ENCODE measurements at regions not wholly inside any gene's neighbourhood (a gene's known extent, or its start where the extent isn't known, plus 50 kb on each side); places are given as distances from the start of the nearest gene placed in this dataset.

DNA sequence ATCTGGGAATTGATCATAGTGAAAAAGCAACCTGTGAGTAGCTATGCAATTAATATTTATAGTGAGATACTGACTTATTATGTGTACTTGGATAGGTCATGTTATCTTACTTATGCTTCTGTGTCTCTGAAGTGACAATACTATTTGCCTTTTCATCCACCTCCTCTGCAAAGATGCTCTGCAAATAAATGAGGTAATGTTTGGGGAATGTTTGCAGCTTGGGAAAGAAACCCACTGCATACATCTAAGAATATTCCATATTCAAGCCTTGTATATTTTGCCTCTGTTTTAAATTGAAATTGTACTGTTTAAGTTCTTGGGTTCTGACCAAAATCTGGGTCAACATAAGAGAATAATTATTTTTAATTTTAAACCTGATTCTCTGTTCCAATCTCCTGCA lies 217.4 kb upstream of the DTNA start:
- CTCF ChIA-PET (ENCODE audit: unreplicated experiment) = no interaction called here
- no peak for TF ChIP-seq EZH2phosphoT487 (IDR thresholded peaks at IDR 0.05; ENCODE audit: borderline replicate concordance, low read depth, low read length)
- TF ChIP-seq, protein P1, sequence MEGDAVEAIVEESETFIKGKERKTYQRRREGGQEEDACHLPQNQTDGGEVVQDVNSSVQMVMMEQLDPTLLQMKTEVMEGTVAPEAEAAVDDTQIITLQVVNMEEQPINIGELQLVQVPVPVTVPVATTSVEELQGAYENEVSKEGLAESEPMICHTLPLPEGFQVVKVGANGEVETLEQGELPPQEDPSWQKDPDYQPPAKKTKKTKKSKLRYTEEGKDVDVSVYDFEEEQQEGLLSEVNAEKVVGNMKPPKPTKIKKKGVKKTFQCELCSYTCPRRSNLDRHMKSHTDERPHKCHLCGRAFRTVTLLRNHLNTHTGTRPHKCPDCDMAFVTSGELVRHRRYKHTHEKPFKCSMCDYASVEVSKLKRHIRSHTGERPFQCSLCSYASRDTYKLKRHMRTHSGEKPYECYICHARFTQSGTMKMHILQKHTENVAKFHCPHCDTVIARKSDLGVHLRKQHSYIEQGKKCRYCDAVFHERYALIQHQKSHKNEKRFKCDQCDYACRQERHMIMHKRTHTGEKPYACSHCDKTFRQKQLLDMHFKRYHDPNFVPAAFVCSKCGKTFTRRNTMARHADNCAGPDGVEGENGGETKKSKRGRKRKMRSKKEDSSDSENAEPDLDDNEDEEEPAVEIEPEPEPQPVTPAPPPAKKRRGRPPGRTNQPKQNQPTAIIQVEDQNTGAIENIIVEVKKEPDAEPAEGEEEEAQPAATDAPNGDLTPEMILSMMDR (conservative IDR thresholded peaks at IDR 0.05; ENCODE audit: low read length) = no peak
- no peak overlapping the region for H3K4me2 ChIP-seq (ENCODE audit: low read length)

DNA sequence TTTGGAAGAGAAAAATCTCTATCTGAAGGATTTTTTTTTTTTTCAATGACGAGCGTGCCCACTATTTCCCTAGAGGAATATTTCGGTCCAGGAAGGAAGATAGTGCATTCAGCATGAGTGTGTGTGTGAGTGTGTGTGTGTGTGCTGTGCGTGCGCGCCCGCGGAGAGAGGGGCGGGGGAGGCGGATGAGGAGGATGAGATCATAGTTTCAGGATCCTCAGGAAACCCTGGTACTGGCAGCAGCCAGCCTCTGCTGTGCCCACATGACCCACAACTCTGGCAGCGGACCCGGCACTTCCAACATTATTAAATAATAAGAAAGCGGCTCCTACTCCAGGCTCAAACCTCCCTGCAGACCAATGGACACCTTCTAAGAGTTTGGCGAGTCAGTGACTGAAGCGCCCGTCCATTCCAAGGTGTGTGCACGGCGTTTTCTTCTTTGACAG lies 217.0 kb upstream of the DTNA start:
- no TSS peak for BruUV-seq (replicated peaks)
- CTCF ChIA-PET (ENCODE audit: unreplicated experiment) = no interaction called here
- POLR2A ChIA-PET = interaction anchor here (0.7 kb wide), 1 partner anchor 16 kb away, joined by 4 read pairs; no protein-coding TSS in a partner anchor
- intact Hi-C loops (cut with micrococcal nuclease; ENCODE audit: unreplicated experiment) = no loop called here
- no peak for DNase-seq (ENCODE audit: low spot score)
- Histone ChIP-seq H3K79me2 (ENCODE audit: insufficient read depth, low read depth, low read length) (no peaks in the 10 kb centered on the region), H2AFZ (ENCODE audit: low read length) (no peak overlapping the region), H3K27ac (ENCODE audit: low read depth, low read length, poor library complexity, severe bottlenecking) (no peak overlapping the region), H4K20me1 (ENCODE audit: insufficient read depth, low read length) (no peaks in the 10 kb centered on the region), H3K36me3 (ENCODE audit: insufficient read depth, low read length) (no peaks in the 10 kb centered on the region), H3K4me1 (ENCODE audit: insufficient read depth, low read length, poor library complexity, severe bottlenecking) (no peaks in the 10 kb centered on the region), H3K9me3 (ENCODE audit: low read length) (no peaks in the 10 kb centered on the region), H3K9me2 (ENCODE audit: insufficient read depth, low read length) (no peaks in the 10 kb centered on the region), H3K4me2 (ENCODE audit: low read length) (no peak overlapping the region), H3K4me3 (ENCODE audit: low read depth, low read length, poor library complexity, severe bottlenecking) (no peak overlapping the region)
- TF ChIP-seq EZH2phosphoT487 (IDR thresholded peaks at IDR 0.05; ENCODE audit: borderline replicate concordance, low read depth, low read length) = no peak
- TF ChIP-seq, protein P1 (conservative IDR thresholded peaks at IDR 0.05; ENCODE audit: low read length) = no peak

More for the DNA sequence above, 217.4 kb upstream of the DTNA start:
- H3K9me2 ChIP-seq (ENCODE audit: insufficient read depth, low read length) = no peaks in the 10 kb centered on the region
- no peak overlapping the region for H2AFZ ChIP-seq (ENCODE audit: low read length)
- H3K79me2 ChIP-seq (ENCODE audit: insufficient read depth, low read depth, low read length) = no peaks in the 10 kb centered on the region
- intact Hi-C loops (cut with micrococcal nuclease; ENCODE audit: unreplicated experiment) = no loop called here
- no peak overlapping the region for H3K27ac ChIP-seq (ENCODE audit: low read depth, low read length, poor library complexity, severe bottlenecking)
- DNase-seq (ENCODE audit: low spot score) = no peak
- H3K4me3 ChIP-seq (ENCODE audit: low read depth, low read length, poor library complexity, severe bottlenecking) = no peak overlapping the region
- H4K20me1 ChIP-seq (ENCODE audit: insufficient read depth, low read length) = no peaks in the 10 kb centered on the region
- H3K9me3 ChIP-seq (ENCODE audit: low read length) = no peaks in the 10 kb centered on the region
- H3K36me3 ChIP-seq (ENCODE audit: insufficient read depth, low read length) = no peaks in the 10 kb centered on the region
- POLR2A ChIA-PET = interaction anchor here (0.7 kb wide), 1 partner anchor 15 kb away, joined by 4 read pairs; no protein-coding TSS in a partner anchor
- no peaks in the 10 kb centered on the region for H3K4me1 ChIP-seq (ENCODE audit: insufficient read depth, low read length, poor library complexity, severe bottlenecking)
- no TSS peak for BruUV-seq (replicated peaks)

DNA sequence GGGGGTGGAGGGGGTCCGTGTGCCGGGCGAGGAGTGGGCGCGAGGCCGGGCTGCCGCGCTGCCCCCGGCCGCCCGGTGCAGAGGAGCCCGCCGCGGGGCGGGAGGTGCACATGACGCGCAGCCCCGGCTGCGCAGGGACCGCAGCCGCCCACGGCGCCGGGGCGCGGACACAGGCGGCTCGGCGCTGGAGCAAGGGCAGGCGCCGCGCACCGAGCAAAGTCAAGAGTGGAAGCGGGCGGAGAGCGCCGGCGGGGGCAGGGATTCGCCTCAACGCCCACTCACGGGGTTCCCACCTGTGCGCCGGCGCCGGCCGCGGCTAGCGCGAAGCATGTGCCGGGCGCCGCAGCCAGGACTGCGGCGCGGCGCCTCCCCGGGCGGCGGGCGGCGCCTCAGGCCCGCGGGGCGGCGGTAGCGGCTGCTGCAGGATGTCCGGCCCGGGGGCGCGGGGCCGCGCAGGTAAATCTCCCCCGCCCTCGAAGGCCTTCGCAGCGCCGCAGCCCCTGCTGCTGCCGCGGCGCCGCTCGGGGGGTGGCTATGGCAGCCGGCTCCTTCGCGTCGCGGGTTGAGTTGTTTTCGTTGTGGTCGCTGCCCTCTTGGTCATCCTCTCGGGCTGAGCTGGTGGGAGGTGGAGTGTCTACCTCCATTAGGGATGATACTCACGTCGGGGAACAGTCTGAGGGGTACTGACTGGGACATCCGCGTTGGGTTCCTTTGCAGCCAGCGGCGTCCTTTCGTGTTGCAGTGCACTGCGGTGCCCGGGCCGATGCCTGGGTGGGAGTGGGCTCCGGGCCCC lies 216.3 kb upstream of the DTNA start:
- Histone ChIP-seq H3K9me3 (ENCODE audit: low read length) (no peaks in the 10 kb centered on the region), H3K27ac (ENCODE audit: low read depth, low read length, poor library complexity, severe bottlenecking) (no peak overlapping the region), H3K79me2 (ENCODE audit: insufficient read depth, low read depth, low read length) (no peaks in the 10 kb centered on the region), H3K36me3 (ENCODE audit: insufficient read depth, low read length) (no peaks in the 10 kb centered on the region), H4K20me1 (ENCODE audit: insufficient read depth, low read length) (no peaks in the 10 kb centered on the region), H3K4me1 (ENCODE audit: insufficient read depth, low read length, poor library complexity, severe bottlenecking) (no peaks in the 10 kb centered on the region), H3K9me2 (ENCODE audit: insufficient read depth, low read length) (no peaks in the 10 kb centered on the region), H2AFZ (ENCODE audit: low read length) (no peak overlapping the region), H3K4me3 (ENCODE audit: low read depth, low read length, poor library complexity, severe bottlenecking) (no peak overlapping the region), H3K4me2 (ENCODE audit: low read length) (no peak overlapping the region)
- ChIA-PET POLR2A (no interaction called here), CTCF (ENCODE audit: unreplicated experiment) (no interaction called here)
- no peak for DNase-seq (ENCODE audit: low spot score)
- intact Hi-C loops (cut with micrococcal nuclease; ENCODE audit: unreplicated experiment) = no loop called here
- TF ChIP-seq EZH2phosphoT487 (IDR thresholded peaks at IDR 0.05; ENCODE audit: borderline replicate concordance, low read depth, low read length) = no peak
- TF ChIP-seq, protein P1 (conservative IDR thresholded peaks at IDR 0.05; ENCODE audit: low read length) = no peak
- no TSS peak for BruUV-seq (replicated peaks)
